CD4-positive, CD25-positive, alpha-beta regulatory T cell (primary cell): ENCODE measurements at regions not wholly inside any gene's neighbourhood (a gene's known extent, or its start where the extent isn't known, plus 50 kb on each side); places are given as distances from the start of the nearest gene placed in this dataset.

ENCODE experiments used
- ATAC-seq, 2 donors: fragments of 150-1000 bp; cut with Tn5 transposase; one replicate each; pipeline ENCODE4 v1.10.0; 2021; ENCODE audit warnings: low read depth in 2 of 2, moderate number of reproducible peaks in 2 of 2, moderate library complexity in 1 of 2
- DNase-seq, 3 donors: peaks; one replicate each; pipeline versions ENCODE4 v3.0.0 to v3.0.0-alpha.2; 2012 to 2022; ENCODE audit warnings: mixed read lengths in 1 of 3
- H3K27ac ChIP-seq: one replicate; pipeline ENCODE4 v1.7.0; 2013; ENCODE audit warnings: mild to moderate bottlenecking, low read length; ENCODE audit not compliant: insufficient read depth, poor library complexity, severe bottlenecking
- H3K27me3 ChIP-seq: one replicate; pipeline ENCODE4 v1.7.0; 2013; ENCODE audit warnings: low read length; ENCODE audit not compliant: control insufficient read depth, insufficient read depth
- H3K36me3 ChIP-seq: one replicate; pipeline ENCODE4 v1.7.0; 2013; ENCODE audit warnings: mild to moderate bottlenecking, low read length, moderate library complexity; ENCODE audit not compliant: control insufficient read depth, insufficient read depth
- H3K4me1 ChIP-seq: 2 replicates; pipeline ENCODE4 v1.7.0; 2013; ENCODE audit warnings: mild to moderate bottlenecking, low read length; ENCODE audit not compliant: insufficient read depth, control insufficient read depth, poor library complexity, severe bottlenecking
- H3K4me3 ChIP-seq: one replicate; pipeline ENCODE4 v1.7.0; 2013; ENCODE audit warnings: low read depth, mild to moderate bottlenecking, low read length, moderate library complexity
- H3K9me3 ChIP-seq, 2 experiments: 1 replicate in 1 of 2; 2 replicates in 1 of 2; pipeline ENCODE4 v1.7.0; 2013; ENCODE audit warnings: low read length in 2 of 2, mild to moderate bottlenecking in 1 of 2, moderate library complexity in 1 of 2; ENCODE audit not compliant: control insufficient read depth in 2 of 2
- H3K27ac Mint-ChIP-seq, 3 donors: one replicate each; pipeline ENCODE4 v1.8.0; 2020 to 2022; ENCODE audit warnings: mild to moderate bottlenecking in 3 of 3, mixed read lengths in 3 of 3, moderate library complexity in 2 of 3
- H3K27me3 Mint-ChIP-seq: one replicate; pipeline ENCODE4 v1.8.0; 2022; ENCODE audit warnings: mild to moderate bottlenecking, mixed read lengths
- H3K36me3 Mint-ChIP-seq: one replicate; pipeline ENCODE4 v1.8.0; 2020; ENCODE audit warnings: mixed read lengths
- H3K4me1 Mint-ChIP-seq, 4 donors: one replicate each; pipeline ENCODE4 v1.8.0; 2020 to 2022; ENCODE audit warnings: mixed read lengths in 4 of 4, mild to moderate bottlenecking in 1 of 4
- H3K4me3 Mint-ChIP-seq, 4 donors: one replicate each; pipeline ENCODE4 v1.8.0; 2020 to 2022; ENCODE audit warnings: mild to moderate bottlenecking in 4 of 4, mixed read lengths in 4 of 4, moderate library complexity in 3 of 4
- H3K9me3 Mint-ChIP-seq, 7 donors: one replicate each; pipeline ENCODE4 v1.8.0; 2020 to 2022; ENCODE audit warnings: mixed read lengths in 7 of 7, mild to moderate bottlenecking in 3 of 7, moderate library complexity in 2 of 7

DNA sequence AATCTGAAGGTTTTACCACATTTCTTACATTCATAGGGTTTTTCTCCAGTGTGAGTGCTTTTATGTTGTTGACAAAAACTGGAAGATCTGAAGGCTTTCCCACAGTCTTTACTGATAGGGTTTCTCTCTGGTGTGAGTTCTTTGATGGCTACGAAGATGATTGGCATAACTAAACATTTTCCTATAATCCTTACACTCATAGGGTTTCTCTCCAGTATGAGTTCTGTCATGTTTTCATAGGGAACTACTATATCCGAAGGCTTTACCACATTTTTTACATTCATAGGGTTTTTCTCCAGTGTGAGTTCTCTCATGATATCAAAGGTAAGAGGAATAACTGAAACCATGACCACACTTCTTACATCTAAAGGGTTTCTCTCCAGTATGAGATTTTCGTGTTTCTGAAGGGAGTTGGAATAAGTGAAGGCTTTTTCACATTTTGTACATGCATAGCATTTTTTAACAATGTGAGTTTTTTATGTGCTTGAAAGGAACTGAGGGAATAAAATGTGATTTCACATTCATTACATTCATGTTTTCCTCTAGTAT is 1987.7 kb downstream of the TP53TG3F start:
- Mint-ChIP-seq H3K27me3 (no peaks in the 10 kb centered on the region), H3K27ac (no peak overlapping the region), H3K4me1 (no peaks in the 10 kb centered on the region), H3K4me3 (no peak overlapping the region), H3K36me3 (no peaks in the 10 kb centered on the region), H3K9me3 (peaks cover 10 to 70% (median 20%) of the 10 kb centered on the region in 7 donors)
- peaks cover 24 to 57% of the 10 kb centered on the region in 2 experiments for H3K9me3 ChIP-seq
- no peaks in the 10 kb centered on the region for H3K36me3 ChIP-seq
- no peaks in the 10 kb centered on the region for H3K4me1 ChIP-seq
- H3K27me3 ChIP-seq = no peaks in the 10 kb centered on the region
- no peak for DNase-seq
- no peak overlapping the region for H3K27ac ChIP-seq
- ATAC-seq = no peak
- no peak overlapping the region for H3K4me3 ChIP-seq

DNA sequence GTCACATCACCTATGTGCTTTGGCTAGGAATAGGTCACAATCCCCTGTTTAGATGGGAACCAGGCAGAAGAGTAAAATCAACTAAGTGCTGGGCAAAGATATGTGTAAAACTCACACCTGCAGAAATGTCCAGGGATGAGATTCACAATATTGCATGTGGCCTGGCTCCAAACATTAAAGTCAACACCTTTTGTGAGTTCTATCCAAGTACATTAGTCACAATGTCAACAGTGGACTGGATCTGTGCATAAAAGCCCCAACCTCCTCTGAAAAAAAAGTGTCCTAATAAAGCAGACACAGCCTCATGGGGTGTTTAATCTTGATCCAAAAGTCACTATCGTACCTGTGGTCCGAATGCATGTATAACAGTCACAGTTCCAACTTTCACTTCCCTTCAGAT is 1990.3 kb downstream of the TP53TG3F start:
- Mint-ChIP-seq H3K36me3 (no peaks in the 10 kb centered on the region), H3K4me3 (no peak overlapping the region), H3K27ac (no peak overlapping the region), H3K9me3 (peaks cover 5 to 73% (median 21%) of the 10 kb centered on the region in 7 donors), H3K4me1 (no peaks in the 10 kb centered on the region), H3K27me3 (no peaks in the 10 kb centered on the region)
- H3K27ac ChIP-seq = no peak overlapping the region
- H3K4me3 ChIP-seq = no peak overlapping the region
- H3K9me3 ChIP-seq = peaks cover 24 to 82% of the 10 kb centered on the region in 2 experiments
- no peaks in the 10 kb centered on the region for H3K36me3 ChIP-seq
- no peak for DNase-seq
- H3K27me3 ChIP-seq = no peaks in the 10 kb centered on the region
- ATAC-seq = no peak
- no peaks in the 10 kb centered on the region for H3K4me1 ChIP-seq

DNA sequence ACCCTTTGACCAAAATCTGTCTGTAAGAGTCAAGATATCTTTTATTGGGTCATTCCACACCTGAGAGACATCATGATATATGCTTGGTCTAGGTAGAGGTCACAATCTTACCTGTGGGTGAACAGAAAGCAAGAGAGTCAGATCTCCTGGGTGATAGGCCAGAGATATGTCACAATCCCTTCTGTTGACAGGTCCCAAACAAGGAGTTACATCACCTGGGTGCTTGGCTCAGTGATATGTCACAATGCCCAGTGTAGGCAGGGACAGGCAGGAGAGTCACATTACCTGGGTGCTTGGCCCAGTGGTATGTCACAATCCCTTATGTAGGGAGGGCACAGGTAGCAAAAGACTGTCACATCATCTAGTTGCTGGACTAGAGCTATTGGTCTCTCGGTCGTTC is 1991.2 kb downstream of the TP53TG3F start:
- H3K27me3 ChIP-seq = no peaks in the 10 kb centered on the region

DNA sequence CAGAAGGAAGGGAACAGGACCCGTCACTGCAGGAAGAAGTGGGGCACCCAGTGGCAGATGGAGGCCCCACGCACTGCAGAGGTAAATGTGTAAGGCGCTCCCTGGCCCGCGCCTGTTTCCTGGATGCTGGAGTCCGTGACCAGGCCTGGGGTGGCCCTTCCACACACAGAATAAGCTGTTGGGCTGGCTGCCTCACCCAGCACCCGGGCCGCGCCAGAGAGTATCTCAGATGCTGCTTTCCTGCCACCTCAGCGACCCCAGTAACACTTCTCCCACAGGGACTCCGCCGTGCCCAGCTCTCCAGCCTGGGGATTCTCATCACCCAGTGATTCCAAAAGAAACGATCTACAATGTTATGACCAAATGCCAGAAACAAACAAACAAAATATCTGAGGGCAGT is 1993.1 kb downstream of the TP53TG3F start:
- peaks cover 0 to 69% (median 17%) of the 10 kb centered on the region in 7 donors for H3K9me3 Mint-ChIP-seq
- peaks cover 8 to 81% of the 10 kb centered on the region in 2 experiments for H3K9me3 ChIP-seq

More for the DNA sequence above, 1991.2 kb downstream of the TP53TG3F start:
- peaks cover 21 to 78% of the 10 kb centered on the region in 2 experiments for H3K9me3 ChIP-seq
- Mint-ChIP-seq H3K4me1 (no peaks in the 10 kb centered on the region), H3K4me3 (no peak overlapping the region), H3K27me3 (no peaks in the 10 kb centered on the region), H3K9me3 (peaks cover 5 to 73% (median 21%) of the 10 kb centered on the region in 7 donors), H3K36me3 (no peaks in the 10 kb centered on the region), H3K27ac (no peak overlapping the region)
- no peak for DNase-seq
- no peak for ATAC-seq
- no peaks in the 10 kb centered on the region for H3K36me3 ChIP-seq
- H3K4me1 ChIP-seq = no peaks in the 10 kb centered on the region
- no peak overlapping the region for H3K4me3 ChIP-seq
- H3K27ac ChIP-seq = no peak overlapping the region

DNA sequence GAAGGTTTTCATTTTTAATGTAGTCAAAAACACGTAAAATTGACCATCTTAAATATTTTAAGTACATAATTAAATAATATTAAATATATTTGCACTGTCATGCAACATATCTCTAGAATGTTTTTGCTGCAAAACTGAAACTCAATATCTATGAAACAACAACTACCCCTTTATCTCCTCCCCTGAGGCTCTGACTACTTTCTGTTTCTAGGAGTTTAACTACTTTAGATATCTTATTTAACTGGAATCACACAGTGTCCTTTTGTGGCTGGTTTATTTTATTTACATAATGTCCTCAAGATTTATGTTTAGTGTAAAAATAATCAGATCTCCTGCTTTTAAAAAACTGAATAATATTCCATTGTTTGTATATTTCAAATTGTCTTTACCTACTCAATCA is 2003.9 kb downstream of the TP53TG3F start:
- Mint-ChIP-seq H3K27me3 (no peaks in the 10 kb centered on the region), H3K27ac (no peak overlapping the region), H3K9me3 (peaks cover 4 to 42% (median 17%) of the 10 kb centered on the region in 7 donors), H3K36me3 (no peaks in the 10 kb centered on the region), H3K4me3 (no peak overlapping the region), H3K4me1 (no peaks in the 10 kb centered on the region)
- Histone ChIP-seq H3K36me3 (no peaks in the 10 kb centered on the region), H3K27me3 (no peaks in the 10 kb centered on the region), H3K4me1 (no peaks in the 10 kb centered on the region), H3K4me3 (no peak overlapping the region), H3K27ac (no peak overlapping the region), H3K9me3 (peaks cover 13 to 17% of the 10 kb centered on the region in 2 experiments)
- DNase-seq (no peak), ATAC-seq (no peak)

More for the DNA sequence above, 1993.1 kb downstream of the TP53TG3F start:
- DNase-seq = no peak
- no peak overlapping the region for H3K4me3 ChIP-seq
- Mint-ChIP-seq H3K36me3 (no peaks in the 10 kb centered on the region), H3K27ac (no peak overlapping the region), H3K4me1 (no peaks in the 10 kb centered on the region), H3K27me3 (no peaks in the 10 kb centered on the region), H3K4me3 (no peak overlapping the region)
- no peak for ATAC-seq
- H3K36me3 ChIP-seq = no peaks in the 10 kb centered on the region
- H3K4me1 ChIP-seq = no peaks in the 10 kb centered on the region
- H3K27me3 ChIP-seq = no peaks in the 10 kb centered on the region
- H3K27ac ChIP-seq = no peak overlapping the region

DNA sequence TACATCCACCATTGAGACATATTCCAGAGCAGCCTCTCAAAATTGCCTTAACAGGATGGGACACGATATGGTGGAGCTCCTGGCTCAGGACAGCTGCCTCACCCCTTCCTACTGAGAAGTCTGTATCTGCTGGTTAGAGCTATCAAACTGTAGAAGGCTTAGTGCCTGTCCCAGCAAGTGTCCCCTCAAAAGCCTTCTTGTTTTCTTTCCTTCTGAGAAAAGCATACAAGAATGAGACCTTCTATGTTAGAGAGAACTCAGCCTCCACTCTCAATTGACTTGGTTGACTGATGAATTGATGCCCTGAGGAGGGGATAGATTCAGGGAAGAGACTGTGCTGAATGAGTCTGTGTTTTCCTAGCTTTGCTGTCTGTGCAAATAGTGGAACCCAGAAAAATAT is 2020.9 kb downstream of the TP53TG3F start:
- Mint-ChIP-seq H3K27ac (no peak overlapping the region), H3K4me3 (no peak overlapping the region), H3K9me3 (peaks cover 0 to 42% (median 18%) of the 10 kb centered on the region in 7 donors), H3K4me1 (no peaks in the 10 kb centered on the region), H3K27me3 (no peaks in the 10 kb centered on the region), H3K36me3 (no peaks in the 10 kb centered on the region)
- H3K27ac ChIP-seq = no peak overlapping the region
- ATAC-seq (no peak), DNase-seq (no peak)
- H3K4me1 ChIP-seq = no peaks in the 10 kb centered on the region
- no peak overlapping the region for H3K4me3 ChIP-seq
- H3K36me3 ChIP-seq = no peaks in the 10 kb centered on the region
- H3K27me3 ChIP-seq = no peaks in the 10 kb centered on the region
- peaks cover 19 to 30% of the 10 kb centered on the region in 2 experiments for H3K9me3 ChIP-seq

DNA sequence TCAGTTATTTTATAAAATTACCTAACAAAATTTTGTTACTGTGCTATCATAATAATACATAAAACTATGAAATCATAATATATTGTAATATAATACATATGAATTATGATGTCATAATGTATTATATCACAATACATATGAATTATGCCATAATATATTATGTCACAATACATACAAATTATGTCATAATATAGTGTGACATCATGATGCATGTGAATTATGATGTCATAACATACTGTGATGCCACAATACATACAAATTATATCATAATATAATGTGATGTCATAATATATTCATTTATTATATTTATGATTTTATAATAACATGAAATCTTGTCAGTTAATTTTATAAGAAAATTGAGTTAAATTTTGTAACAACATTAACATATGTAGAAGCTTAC is 2021.6 kb downstream of the TP53TG3F start:
- Mint-ChIP-seq H3K9me3 (peaks cover 0 to 37% (median 16%) of the 10 kb centered on the region in 7 donors), H3K36me3 (no peaks in the 10 kb centered on the region), H3K4me1 (no peaks in the 10 kb centered on the region), H3K27me3 (no peaks in the 10 kb centered on the region), H3K27ac (no peak overlapping the region), H3K4me3 (no peak overlapping the region)
- no peak for DNase-seq
- Histone ChIP-seq H3K27me3 (no peaks in the 10 kb centered on the region), H3K27ac (no peak overlapping the region), H3K4me3 (no peak overlapping the region), H3K36me3 (no peaks in the 10 kb centered on the region), H3K4me1 (no peaks in the 10 kb centered on the region), H3K9me3 (peaks cover 19 to 31% of the 10 kb centered on the region in 2 experiments)
- no peak for ATAC-seq

DNA sequence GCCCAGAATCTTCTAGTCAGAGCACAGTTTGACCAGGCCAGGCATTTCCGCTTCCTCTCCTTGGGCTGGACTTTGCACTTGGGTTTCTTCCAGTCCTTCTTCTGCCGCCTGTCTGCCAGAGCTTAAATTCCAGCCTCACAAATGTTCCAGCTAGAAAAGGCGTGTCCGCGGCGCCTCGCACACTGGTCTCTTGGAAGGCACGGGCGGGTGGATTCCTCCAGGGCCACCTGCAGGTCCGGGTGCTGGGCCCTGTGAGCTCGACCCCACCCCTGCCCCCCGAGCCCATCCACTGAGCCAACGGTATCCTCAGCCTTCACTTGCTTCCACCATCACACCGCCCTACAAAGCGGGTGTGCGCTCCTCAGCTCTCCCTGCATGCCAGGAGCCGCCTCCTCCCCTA is 2026.5 kb downstream of the TP53TG3F start:
- no peak for ATAC-seq

More for the DNA sequence above, 2026.5 kb downstream of the TP53TG3F start:
- no peaks in the 10 kb centered on the region for H3K27me3 Mint-ChIP-seq
- no peak for DNase-seq
- no peak overlapping the region for H3K27ac Mint-ChIP-seq
- no peaks in the 10 kb centered on the region for H3K4me1 Mint-ChIP-seq
- Histone ChIP-seq H3K9me3 (peaks cover 5 to 15% of the 10 kb centered on the region in 2 experiments), H3K4me3 (no peak overlapping the region), H3K4me1 (no peaks in the 10 kb centered on the region), H3K27me3 (no peaks in the 10 kb centered on the region), H3K36me3 (no peaks in the 10 kb centered on the region), H3K27ac (no peak overlapping the region)
- no peak overlapping the region for H3K4me3 Mint-ChIP-seq
- H3K9me3 Mint-ChIP-seq = peaks cover 0 to 38% (median 21%) of the 10 kb centered on the region in 7 donors
- no peaks in the 10 kb centered on the region for H3K36me3 Mint-ChIP-seq
